Activated T-helper 17 cell treated with anti-CD3 and anti-CD28 coated beads, Interleukin-2, amount 50 U/mL, for 72 hours (primary cell): ENCODE measurements at regions not wholly inside any gene's neighbourhood (a gene's known extent, or its start where the extent isn't known, plus 50 kb on each side); places are given as distances from the start of the nearest gene placed in this dataset.
A peak's percentile ranks its signal among the peaks of the same experiment; 100 is the strongest.
"Not testable (repeated sequence)": the region's sequence is repeated elsewhere in the genome, so short reads cannot be mapped to it uniquely, and the experiment has no call there.

Source experiments
- ATAC-seq: fragments of 150-1000 bp; cut with Tn5 transposase; replicated peaks from 2 replicates; pipeline ENCODE4 v1.10.0; 2021; ENCODE audit warnings: mild to moderate bottlenecking, moderate library complexity
- H3K27ac Mint-ChIP-seq: one replicate; pipeline ENCODE4 v1.8.0; 2022; ENCODE audit warnings: mixed read lengths
- H3K27me3 Mint-ChIP-seq: one replicate; pipeline ENCODE4 v1.8.0; 2022; ENCODE audit warnings: mixed read lengths
- H3K36me3 Mint-ChIP-seq: one replicate; pipeline ENCODE4 v1.8.0; 2022; ENCODE audit warnings: low read depth, mild to moderate bottlenecking, mixed read lengths
- H3K4me1 Mint-ChIP-seq: one replicate; pipeline ENCODE4 v1.8.0; 2022; ENCODE audit warnings: mixed read lengths
- H3K4me3 Mint-ChIP-seq: one replicate; pipeline ENCODE4 v1.8.0; 2022; ENCODE audit warnings: mild to moderate bottlenecking, mixed read lengths
- H3K9me3 Mint-ChIP-seq: one replicate; pipeline ENCODE4 v1.8.0; 2022; ENCODE audit warnings: mixed read lengths

DNA sequence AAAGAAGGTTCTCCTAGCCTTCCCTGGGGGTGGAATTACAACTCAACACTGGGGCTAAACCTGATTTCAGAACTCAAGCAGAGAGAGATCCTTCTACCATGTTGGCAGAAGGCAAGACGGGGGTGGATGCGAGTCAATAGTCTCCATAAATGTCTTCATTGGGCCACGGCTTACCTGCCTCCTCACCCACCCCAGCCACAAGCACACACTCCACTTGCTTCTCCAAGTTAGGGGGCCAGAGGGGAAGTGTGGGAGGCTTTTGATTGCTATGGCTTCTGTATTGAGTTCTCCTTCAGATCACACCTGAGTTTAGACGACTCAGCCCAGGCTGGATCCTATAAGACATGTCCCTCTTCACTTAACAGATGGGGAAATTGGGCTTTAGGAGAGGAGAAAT lies 178.9 kb downstream of the UACA start:
- Mint-ChIP-seq H3K27ac (no peak overlapping the region), H3K4me3 (peak overlapping the region; percentile 22), H3K36me3 (no peaks in the 10 kb centered on the region), H3K4me1 (peaks cover 12% of the 10 kb centered on the region), H3K27me3 (peaks cover 30% of the 10 kb centered on the region), H3K9me3 (no peaks in the 10 kb centered on the region)
- no peak for ATAC-seq

DNA sequence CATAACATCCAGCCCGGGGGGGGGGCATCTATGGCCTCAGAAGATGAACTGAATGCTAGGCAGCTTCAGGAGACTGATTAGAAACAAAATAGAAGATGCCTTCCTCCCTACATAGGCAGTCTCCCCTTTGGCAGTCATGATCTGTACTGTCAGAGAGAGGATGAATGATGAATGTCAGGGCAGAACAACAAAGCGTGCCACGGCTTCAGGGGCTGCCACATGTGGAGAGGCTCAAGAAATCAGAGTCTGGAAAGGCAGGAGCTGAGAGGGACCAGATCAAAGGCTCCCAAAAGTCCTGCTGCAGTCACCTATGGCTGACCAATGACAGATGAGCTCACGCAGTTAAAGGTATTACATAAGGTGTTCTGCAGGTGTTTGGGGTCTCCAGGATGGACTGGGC lies 180.4 kb downstream of the UACA start:
- Mint-ChIP-seq H3K27ac (no peak overlapping the region), H3K9me3 (no peaks in the 10 kb centered on the region), H3K4me3 (no peak overlapping the region), H3K36me3 (no peaks in the 10 kb centered on the region), H3K4me1 (peaks cover 8% of the 10 kb centered on the region), H3K27me3 (peaks cover 22% of the 10 kb centered on the region)
- ATAC-seq: peak; percentile 15

DNA sequence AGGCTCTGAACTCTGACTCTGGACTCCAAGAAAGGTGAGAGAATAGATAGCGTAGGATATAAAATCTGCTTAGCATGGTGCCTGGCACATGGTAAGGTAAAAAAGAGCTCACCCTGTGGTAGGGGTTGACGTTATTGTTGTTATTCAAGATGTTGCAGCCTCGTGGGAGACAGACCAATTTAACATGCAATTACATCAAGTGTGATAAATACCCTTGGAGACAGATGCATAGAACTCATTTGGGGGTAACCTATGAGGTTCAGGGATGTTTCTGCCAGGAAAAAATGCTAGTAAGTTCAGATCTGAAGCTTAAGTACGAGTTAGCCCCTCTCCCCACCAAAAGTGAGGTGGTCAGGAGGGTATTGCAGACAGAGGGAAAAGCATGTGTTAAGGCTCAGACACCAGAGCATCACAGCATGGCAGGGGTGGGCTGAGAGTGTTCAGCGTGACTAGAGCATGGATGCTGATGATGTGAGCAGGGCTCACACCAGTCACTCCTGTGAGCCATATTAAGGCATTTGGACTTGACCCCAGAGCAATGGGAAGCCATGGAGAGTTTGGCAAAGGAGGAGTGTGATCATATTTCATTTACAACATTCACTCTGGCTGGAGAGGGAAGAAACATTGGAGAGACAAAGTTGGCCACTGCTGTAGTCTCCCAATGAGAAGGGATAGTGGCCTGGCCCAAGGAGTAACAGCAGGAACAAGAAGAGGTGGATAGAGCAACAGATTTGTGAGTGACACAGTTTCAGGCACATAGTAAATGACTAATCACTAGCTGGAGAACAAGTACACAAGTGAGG lies 181.0 kb downstream of the UACA start:
- no peak overlapping the region for H3K27ac Mint-ChIP-seq
- no peak overlapping the region for H3K4me3 Mint-ChIP-seq
- no peaks in the 10 kb centered on the region for H3K36me3 Mint-ChIP-seq
- peaks cover 19% of the 10 kb centered on the region for H3K27me3 Mint-ChIP-seq
- no peaks in the 10 kb centered on the region for H3K9me3 Mint-ChIP-seq
- peaks cover 8% of the 10 kb centered on the region for H3K4me1 Mint-ChIP-seq
- peak; percentile 69 for ATAC-seq

DNA sequence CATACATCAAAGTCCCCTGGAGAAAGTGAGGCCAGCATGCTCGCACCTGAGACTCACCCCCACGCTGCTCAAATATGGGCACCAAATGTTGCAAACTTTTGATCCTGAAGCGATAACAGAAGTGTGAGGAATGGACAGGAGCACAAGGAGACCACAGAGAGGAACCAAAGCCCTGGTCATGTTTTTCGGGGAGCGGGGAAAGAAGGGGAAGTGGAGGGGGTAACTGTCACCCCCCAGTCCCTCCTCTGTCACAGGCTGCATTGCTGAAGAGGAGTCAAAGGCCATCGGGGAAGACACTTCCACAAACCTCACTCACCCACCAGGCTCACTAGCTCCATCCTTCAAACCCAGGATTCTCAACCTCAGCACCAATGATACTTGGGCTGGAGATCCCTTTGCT lies 182.4 kb downstream of the UACA start:
- H3K9me3 Mint-ChIP-seq: no peaks in the 10 kb centered on the region
- peaks cover 5% of the 10 kb centered on the region for H3K4me1 Mint-ChIP-seq
- no peak for ATAC-seq
- H3K27me3 Mint-ChIP-seq: peaks cover 15% of the 10 kb centered on the region
- H3K36me3 Mint-ChIP-seq: no peaks in the 10 kb centered on the region
- no peak overlapping the region for H3K27ac Mint-ChIP-seq
- H3K4me3 Mint-ChIP-seq: no peak overlapping the region

DNA sequence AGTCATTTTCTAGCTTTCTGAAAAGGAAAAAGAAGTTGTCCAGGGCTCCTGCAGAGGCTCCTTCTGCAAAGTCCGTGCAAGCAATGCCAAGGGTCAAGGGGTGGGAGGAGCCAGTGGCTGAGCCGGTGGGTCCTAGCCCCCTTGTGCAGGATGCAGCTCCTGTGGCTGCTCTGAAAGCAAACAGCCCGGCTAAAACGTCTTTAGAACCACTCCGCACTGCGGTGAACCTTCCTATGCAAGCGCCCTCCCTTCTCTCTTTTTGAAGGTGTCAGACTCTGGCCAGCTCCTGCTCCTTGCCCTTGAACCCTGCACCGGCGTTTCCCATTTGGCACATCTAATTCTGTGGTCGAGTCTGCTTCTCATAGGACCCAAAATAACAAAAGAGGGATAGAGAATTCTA lies 183.1 kb downstream of the UACA start:
- ATAC-seq: no peak
- no peak overlapping the region for H3K4me3 Mint-ChIP-seq
- peaks cover 14% of the 10 kb centered on the region for H3K27me3 Mint-ChIP-seq
- H3K36me3 Mint-ChIP-seq: no peaks in the 10 kb centered on the region
- no peaks in the 10 kb centered on the region for H3K9me3 Mint-ChIP-seq
- H3K27ac Mint-ChIP-seq: no peak overlapping the region
- no peaks in the 10 kb centered on the region for H3K4me1 Mint-ChIP-seq

DNA sequence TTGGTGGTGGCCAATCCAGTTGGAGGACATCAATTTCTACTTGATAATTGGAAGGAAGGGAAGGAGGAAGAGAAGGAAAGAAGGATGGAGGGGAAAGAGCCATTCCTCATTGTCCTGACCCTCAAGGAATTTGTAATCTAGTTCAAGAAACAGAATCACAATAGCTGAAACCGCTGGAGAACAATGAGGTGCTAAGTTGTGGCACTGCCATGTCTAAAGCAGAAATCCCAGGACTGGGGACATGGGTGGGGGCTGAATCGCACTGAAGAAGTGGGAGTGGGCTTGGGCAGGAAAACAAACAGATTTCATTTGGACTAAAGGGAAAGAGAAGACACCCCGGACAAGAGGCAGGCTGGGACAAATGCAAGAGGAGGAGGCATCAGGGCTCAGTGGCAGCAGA lies 183.6 kb downstream of the UACA start:
- Mint-ChIP-seq H3K27ac (peak overlapping the region; percentile 1), H3K27me3 (peaks cover 14% of the 10 kb centered on the region), H3K36me3 (no peaks in the 10 kb centered on the region), H3K4me3 (no peak overlapping the region), H3K9me3 (no peaks in the 10 kb centered on the region), H3K4me1 (no peaks in the 10 kb centered on the region)
- no peak for ATAC-seq

DNA sequence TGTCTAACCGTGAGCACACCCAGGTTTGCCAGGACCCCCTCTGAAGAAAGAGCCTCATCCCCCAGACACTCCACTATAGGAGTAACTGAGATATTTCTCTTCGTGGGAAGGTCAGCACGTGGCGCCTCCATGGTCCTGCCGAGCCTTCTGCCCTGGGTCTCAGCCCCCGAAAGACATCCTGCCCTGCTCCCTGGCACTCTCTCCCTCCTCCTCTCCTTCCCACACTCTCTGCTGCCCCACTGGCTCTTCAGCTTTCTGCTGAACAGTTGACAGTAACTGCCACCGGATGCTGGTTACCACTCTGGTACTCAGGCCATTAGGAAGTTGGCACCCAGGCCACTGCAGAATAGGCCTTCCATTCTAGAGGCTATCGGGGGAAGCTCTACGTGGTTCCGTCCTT lies 185.2 kb downstream of the UACA start:
- Mint-ChIP-seq H3K27me3 (peaks cover 8% of the 10 kb centered on the region), H3K36me3 (no peaks in the 10 kb centered on the region), H3K9me3 (peaks cover 4% of the 10 kb centered on the region), H3K4me3 (no peak overlapping the region), H3K4me1 (peaks cover 5% of the 10 kb centered on the region), H3K27ac (peak overlapping the region; percentile 70)
- no peak for ATAC-seq

DNA sequence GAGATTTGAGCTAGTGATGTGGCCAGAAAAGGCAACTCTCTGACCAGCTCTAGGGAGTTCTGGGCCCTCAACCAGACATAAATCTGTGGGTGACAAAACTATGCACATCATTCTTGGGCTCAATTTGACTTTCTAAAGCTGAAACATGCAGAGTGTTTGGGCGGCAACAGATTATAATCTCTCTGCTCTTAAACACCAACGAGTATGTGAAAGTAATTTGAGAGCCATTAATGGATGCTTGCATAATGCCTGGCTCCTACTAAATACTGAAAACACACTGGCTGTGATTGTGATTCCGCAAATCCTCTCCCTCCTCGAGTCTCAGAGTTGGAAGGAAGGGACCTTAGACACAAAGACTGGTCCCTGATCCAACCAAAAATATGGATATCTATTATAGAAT lies 186.7 kb downstream of the UACA start:
- Mint-ChIP-seq H3K27me3 (peaks cover 8% of the 10 kb centered on the region), H3K9me3 (peaks cover 4% of the 10 kb centered on the region), H3K4me3 (no peak overlapping the region), H3K4me1 (peaks cover 5% of the 10 kb centered on the region), H3K27ac (no peak overlapping the region), H3K36me3 (no peaks in the 10 kb centered on the region)
- no peak for ATAC-seq

DNA sequence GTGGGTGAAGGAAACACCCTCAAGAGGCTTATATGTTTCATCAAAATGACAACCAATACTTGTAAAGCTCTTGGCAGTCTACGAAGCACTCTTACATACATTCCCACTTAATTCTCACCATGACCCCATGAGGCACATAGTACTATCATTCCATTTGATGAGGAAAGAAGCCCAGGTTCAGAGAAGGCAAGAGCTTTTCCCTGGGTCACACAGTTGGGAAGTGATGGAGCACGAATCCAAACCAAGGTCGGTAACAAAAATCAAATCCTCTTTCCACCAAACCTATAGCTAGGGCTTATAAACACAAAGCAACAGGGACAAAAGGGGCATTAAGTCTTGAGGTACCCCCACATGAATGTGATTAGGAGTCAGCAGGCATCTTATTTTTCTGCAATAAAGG lies 187.1 kb downstream of the UACA start:
- Mint-ChIP-seq H3K36me3 (no peaks in the 10 kb centered on the region), H3K4me1 (peaks cover 5% of the 10 kb centered on the region), H3K9me3 (peaks cover 4% of the 10 kb centered on the region), H3K4me3 (no peak overlapping the region), H3K27me3 (peaks cover 8% of the 10 kb centered on the region), H3K27ac (no peak overlapping the region)
- ATAC-seq: no peak

DNA sequence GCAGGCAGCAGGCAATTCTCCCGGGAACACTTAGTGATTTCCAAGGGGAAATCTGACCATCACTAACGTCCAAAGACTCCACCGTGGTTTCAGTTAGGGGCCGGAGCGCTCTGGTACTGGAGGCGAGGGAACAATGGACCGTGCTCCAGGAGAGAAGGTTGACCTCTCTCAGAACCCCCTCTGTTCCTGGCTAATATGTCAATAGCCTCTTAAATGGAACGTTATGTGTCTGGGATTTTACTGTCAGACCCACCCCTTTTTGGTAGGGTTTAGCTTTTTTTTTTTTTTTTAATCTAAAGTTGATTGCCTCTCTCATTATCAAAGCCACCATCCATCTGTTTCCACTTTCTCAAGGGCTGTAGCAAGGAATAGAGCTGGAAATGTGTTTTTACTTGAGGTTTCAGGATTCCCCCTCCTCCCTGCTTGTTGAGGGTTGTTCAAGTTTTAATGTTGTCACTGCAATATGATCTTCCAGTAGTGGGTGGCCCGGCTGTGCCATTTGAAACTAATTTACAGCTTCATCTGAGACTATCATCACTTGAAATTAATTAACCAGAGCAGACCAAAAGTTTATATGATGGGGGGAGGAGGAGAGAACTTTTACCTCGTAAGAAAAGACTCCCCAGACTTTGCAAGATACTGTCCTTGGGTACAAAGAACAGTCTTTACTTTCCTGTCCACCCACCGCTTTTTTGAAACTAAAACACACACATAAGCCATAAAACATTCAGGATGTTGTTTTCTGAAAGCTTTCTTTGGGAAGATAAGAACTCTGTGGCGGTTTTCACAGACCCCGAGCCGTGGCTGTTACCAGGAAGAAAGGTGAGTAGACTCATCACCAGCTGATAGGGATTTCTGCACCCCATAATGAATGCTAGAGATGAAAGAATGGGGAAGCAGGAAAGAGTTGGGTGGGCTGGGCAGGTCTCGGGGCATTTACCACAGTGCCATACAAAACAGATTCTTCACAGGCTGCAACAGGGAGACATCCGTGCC lies 187.8 kb downstream of the UACA start:
- Mint-ChIP-seq H3K36me3 (no peaks in the 10 kb centered on the region), H3K9me3 (peaks cover 4% of the 10 kb centered on the region), H3K4me1 (peaks cover 5% of the 10 kb centered on the region), H3K27ac (no peak overlapping the region), H3K4me3 (no peak overlapping the region), H3K27me3 (peaks cover 8% of the 10 kb centered on the region)
- ATAC-seq: no peak

DNA sequence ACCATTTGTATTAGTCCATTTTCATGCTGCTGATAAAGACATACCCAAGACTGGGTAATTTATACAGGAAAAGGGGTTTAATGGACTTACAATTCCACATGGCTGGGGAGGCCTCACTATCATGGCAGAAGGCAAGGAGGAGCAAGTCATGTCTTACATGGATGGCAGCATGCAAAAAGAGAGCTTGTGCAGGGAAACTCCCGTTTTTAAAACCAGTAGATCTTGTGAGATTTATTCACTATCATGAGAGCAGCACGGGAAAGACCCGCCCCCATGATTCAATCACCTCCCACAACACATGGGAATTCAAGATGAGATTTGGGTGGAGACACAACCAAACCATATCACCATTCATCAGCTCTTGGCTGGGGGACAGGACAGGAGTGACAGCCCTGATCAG lies 189.0 kb downstream of the UACA start:
- H3K27me3 Mint-ChIP-seq, H3K36me3 Mint-ChIP-seq, H3K9me3 Mint-ChIP-seq, H3K4me3 Mint-ChIP-seq, ATAC-seq, H3K27ac Mint-ChIP-seq: not testable (repeated sequence)
- H3K4me1 Mint-ChIP-seq: peaks cover 10% of the 10 kb centered on the region

DNA sequence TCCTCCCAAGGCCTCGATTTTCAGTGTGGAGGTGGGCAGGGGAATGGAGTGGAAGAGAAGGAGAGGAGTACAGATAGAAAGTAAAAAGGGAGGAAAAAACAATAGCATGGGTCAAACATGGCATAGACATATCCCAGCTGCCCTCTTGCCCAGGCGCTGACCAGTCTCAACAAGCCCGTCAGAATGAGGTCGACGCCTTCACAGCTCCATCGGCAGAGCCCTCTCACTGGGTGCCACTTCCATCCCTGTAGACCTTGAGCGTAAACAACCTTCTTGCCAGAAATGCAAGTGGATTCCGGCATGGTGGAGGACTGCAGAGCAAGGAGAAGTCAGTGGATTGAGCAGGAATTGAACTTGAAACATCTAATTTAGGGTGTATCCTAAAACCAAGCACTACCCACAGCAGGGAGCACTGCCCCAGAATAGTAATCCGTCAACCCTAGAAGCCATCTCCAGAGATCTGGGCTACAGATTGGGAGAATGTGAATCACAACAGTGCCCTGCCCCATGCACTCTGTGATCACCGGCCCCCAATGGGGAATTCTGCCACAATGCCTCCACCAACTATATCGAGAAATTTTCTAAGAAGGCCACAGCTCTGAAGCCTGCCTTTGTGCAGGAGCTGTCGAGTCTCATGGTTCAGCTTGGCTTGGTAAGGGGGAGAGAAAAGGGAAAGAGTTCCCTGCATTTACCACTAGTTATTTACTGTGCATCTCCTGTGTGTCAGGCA lies 190.1 kb downstream of the UACA start:
- no peak overlapping the region for H3K27ac Mint-ChIP-seq
- ATAC-seq: no peak
- no peak overlapping the region for H3K4me3 Mint-ChIP-seq
- H3K36me3 Mint-ChIP-seq: no peaks in the 10 kb centered on the region
- peaks cover 8% of the 10 kb centered on the region for H3K27me3 Mint-ChIP-seq
- H3K4me1 Mint-ChIP-seq: peaks cover 10% of the 10 kb centered on the region
- H3K9me3 Mint-ChIP-seq: peaks cover 4% of the 10 kb centered on the region

DNA sequence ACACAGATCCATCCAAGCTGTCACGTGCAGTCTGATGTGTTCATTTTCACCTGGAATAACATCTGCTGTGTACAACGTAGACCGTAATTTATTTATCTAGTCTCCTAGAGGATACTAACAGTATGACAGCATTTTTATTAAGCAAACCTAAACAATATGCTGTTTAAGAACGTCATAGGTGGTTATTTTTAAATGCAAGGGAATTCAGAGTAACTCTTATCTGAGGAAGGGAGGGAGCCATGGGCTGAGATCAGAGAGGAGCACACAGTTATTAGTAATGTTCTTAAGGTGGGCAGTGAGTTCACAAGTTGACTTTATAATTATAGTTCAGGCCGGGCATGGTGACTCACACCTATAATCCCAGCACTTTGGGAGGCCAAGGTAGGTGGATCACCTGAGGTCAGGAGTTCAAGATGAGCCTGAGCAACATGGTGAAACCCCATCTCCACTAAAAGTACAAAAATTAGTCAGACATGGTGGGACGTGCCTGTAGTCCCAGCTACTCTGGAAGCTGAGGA lies 193.6 kb downstream of the UACA start:
- Mint-ChIP-seq H3K27ac (no peak overlapping the region), H3K27me3 (no peaks in the 10 kb centered on the region), H3K36me3 (no peaks in the 10 kb centered on the region), H3K9me3 (peaks cover 4% of the 10 kb centered on the region), H3K4me3 (peak overlapping the region; percentile 9), H3K4me1 (peaks cover 10% of the 10 kb centered on the region)
- ATAC-seq: peak; percentile 95

DNA sequence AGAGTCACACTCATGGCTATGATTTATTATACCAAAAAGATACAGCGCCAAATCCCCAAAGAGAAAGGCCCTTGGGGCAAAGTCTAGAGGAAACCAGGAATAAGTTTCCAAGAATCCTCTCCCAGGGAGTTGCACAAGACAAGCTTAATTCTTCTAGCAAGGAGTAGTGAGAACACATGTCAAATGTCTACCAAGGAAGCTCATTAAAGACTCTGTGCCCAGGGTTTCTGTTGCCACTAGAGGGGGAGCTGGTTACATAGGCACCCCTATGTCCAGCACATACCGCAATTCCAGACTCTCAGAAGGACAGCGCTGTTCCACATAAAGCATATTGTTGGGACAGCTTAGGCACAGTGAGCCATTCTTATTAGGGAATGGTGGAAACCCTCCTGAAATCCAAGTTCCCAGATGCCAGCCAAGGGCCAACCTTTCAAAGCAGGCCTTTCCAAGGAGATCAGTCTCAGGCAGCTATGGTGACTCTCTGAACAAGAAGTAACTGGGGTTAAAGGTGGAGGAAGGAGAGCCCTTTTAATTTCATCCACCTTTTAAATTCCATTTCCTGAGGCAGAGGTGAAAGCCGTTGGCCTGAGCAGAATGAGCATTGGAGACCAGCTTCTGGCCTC lies 194.2 kb downstream of the UACA start:
- Mint-ChIP-seq H3K27me3 (no peaks in the 10 kb centered on the region), H3K4me1 (peaks cover 7% of the 10 kb centered on the region), H3K27ac (no peak overlapping the region), H3K36me3 (no peaks in the 10 kb centered on the region), H3K9me3 (peaks cover 2% of the 10 kb centered on the region), H3K4me3 (peak overlapping the region; percentile 9)
- no peak for ATAC-seq
